H1 (cell line): ENCODE measurements at regions not wholly inside any gene's neighbourhood (a gene's known extent, or its start where the extent isn't known, plus 50 kb on each side); places are given as distances from the start of the nearest gene placed in this dataset.

Experiments used
- CBX5 ChIP-seq: fragments of 300-800, 300-1000 bp; sonication (generic); IDR thresholded peaks from 2 replicates; pipeline ENCODE4 v1.7.1; 2016; ENCODE audit warnings: antibody characterized with exemption, low read length, low read depth
- CTCF ChIP-seq, 3 experiments: IDR thresholded peaks; 1 replicate in 2 of 3; 2 replicates in 1 of 3; pipeline versions ENCODE4 v1.5.1 to v1.6.1; 2011; ENCODE audit warnings: low read length in 3 of 3, mild to moderate bottlenecking in 3 of 3, inconsistent platforms in 2 of 3, low read depth in 1 of 3, moderate library complexity in 1 of 3; ENCODE audit not compliant: insufficient read depth in 1 of 3; ENCODE audit errors: control extremely low read depth in 1 of 3
- SIX5 ChIP-seq: IDR thresholded peaks from 2 replicates; pipeline ENCODE4 v1.6.1; 2011; ENCODE audit warnings: mild to moderate bottlenecking, low read depth, low read length

GRCh38 chr16:14015461-14015860 is 55.7 kb upstream of the MRTFB start (continued):
- TF ChIP-seq CTCF (IDR thresholded peaks at IDR 0.05; ENCODE audit: control extremely low read depth in 1 of 3, insufficient read depth in 1 of 3, low read depth in 1 of 3, low read length in 3 of 3) (no peak), CBX5 (no peak), SIX5 (no peak)
